Fibroblast of skin of scalp (primary cell): ENCODE measurements at regions not wholly inside any gene's neighbourhood (a gene's known extent, or its start where the extent isn't known, plus 50 kb on each side); places are given as distances from the start of the nearest gene placed in this dataset.
A peak's percentile ranks its signal among the peaks of the same experiment; 100 is the strongest.

ENCODE experiments used
- DNase-seq: peaks from one replicate; pipeline ENCODE4 v3.0.0-alpha.2; 2013

GRCh38 chr4:123327846-123328429 lies 68.7 kb upstream of the SPRY1 start:
- peak; percentile 47 for DNase-seq

GRCh38 chr4:123338715-123339114 lies 57.9 kb upstream of the SPRY1 start:
- no peak for DNase-seq

- DNase-seq, result no peak
Observed at GRCh38 chr4:123339507-123340380, 56.9 kb upstream of the SPRY1 start.

- DNase-seq, result peak; percentile 67
Observed at GRCh38 chr4:123340381-123340701, 56.3 kb upstream of the SPRY1 start.

GRCh38 chr4:123342498-123342897 lies 54.1 kb upstream of the SPRY1 start:
- DNase-seq, result no peak

- DNase-seq, result no peak
Observed at GRCh38 chr4:123343400-123344041, 53.1 kb upstream of the SPRY1 start.

- DNase-seq, result no peak
Observed at GRCh38 chr4:123345137-123345934, 51.3 kb upstream of the SPRY1 start.

GRCh38 chr4:123345935-123346300 lies 50.7 kb upstream of the SPRY1 start:
- no peak for DNase-seq

- no peak for DNase-seq
Observed at GRCh38 chr4:123346330-123346940, 50.2 kb upstream of the SPRY1 start.
